Prostate gland (tissue), 2 donors: ENCODE measurements at regions not wholly inside any gene's neighbourhood (a gene's known extent, or its start where the extent isn't known, plus 50 kb on each side); places are given as distances from the start of the nearest gene placed in this dataset.
A peak's percentile ranks its signal among the peaks of the same experiment; 100 is the strongest.

Experiments used
- DNase-seq: peaks from one replicate; pipeline ENCODE4 v3.0.0-alpha.2; 2019; ENCODE audit warnings: low spot score
- H3K27ac ChIP-seq, 2 donors: fragments of 200-600 bp; sonication (generic); 2 replicates each; pipeline ENCODE4 v1.5.1; 2017 to 2019
- H3K27me3 ChIP-seq: fragments of 200-600 bp; sonication (generic); replicated peaks from 2 replicates; pipeline ENCODE4 v1.5.1; 2019; ENCODE audit not compliant: insufficient read depth
- H3K36me3 ChIP-seq, 2 donors: fragments of 200-600 bp; sonication (generic); 1 replicate in 1 of 2; 2 replicates in 1 of 2; pipeline versions ENCODE4 v1.5.1 to v1.8.1; 2017 to 2019
- H3K4me1 ChIP-seq: fragments of 200-600 bp; sonication (generic); replicated peaks from 2 replicates; pipeline ENCODE4 v1.5.1; 2019
- H3K4me3 ChIP-seq, 2 donors: fragments of 200-600 bp; sonication (generic); 2 replicates each; pipeline ENCODE4 v1.5.1; 2017 to 2019
- H3K9me3 ChIP-seq: fragments of 200-600 bp; sonication (generic); 2 replicates; pipeline ENCODE4 v1.5.1; 2017
- POLR2A ChIP-seq: fragments of 450-650 bp; IDR thresholded peaks from one replicate; pipeline ENCODE4 v1.6.1; 2016; ENCODE audit warnings: antibody characterized with exemption, mild to moderate bottlenecking
- POLR2AphosphoS5 ChIP-seq: sonication (generic); formaldehyde crosslinking; IDR thresholded peaks from one replicate; pipeline ENCODE4 v1.6.1; 2017; ENCODE audit warnings: antibody characterized with exemption
- WGBS: methylation state at CpG from one replicate; pipeline ENCODE4 v1.1.5; 2018; 5-methylcytosine and 5-hydroxymethylcytosine counted together
- intact Hi-C: fragments of 100-400 bp; cut with DNase I; formaldehyde crosslinking; loops from one replicate; pipeline ENCODE4 v1.14.2; 2022
- TF ChIP-seq, protein P1 (sequence below), 4 experiments: fragments of 200-600 bp in 2 of 4; fragments of 450-650 bp in 2 of 4; sonication (generic) in 2 of 4; IDR thresholded peaks; 1 replicate in 3 of 4; 2 replicates in 1 of 4; pipeline ENCODE4 v1.5.1; 2016 to 2019; ENCODE audit warnings: antibody characterized with exemption in 4 of 4, mild to moderate bottlenecking in 2 of 4, moderate library complexity in 2 of 4

DNA sequence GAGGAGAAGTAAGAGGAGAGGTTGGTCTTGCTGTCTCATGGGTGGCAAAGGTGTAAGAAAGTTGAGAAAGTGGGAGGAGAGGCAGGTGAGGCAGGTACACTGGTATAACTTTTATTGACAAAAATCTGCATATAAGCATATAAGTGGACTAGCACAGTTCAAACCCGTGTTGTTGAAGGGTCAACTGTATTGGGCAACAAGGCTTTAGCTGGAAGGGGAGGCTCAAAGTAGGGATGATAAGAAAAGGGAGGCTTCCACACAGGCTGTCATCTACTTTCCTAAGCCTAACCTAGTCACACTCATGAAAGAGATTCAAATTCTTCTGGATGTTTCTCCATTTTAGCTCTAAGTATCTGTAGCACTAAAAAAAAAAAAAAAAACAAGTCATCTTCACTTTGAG lies 188.1 kb upstream of the SEMA6D start:
- H3K36me3 ChIP-seq = no peaks in the 10 kb centered on the region
- no peaks in the 10 kb centered on the region for H3K9me3 ChIP-seq
- WGBS = 76% methylated on average over 1 of the region's 1 CpG
- no peak overlapping the region for H3K4me3 ChIP-seq
- H3K4me1 ChIP-seq = no peaks in the 10 kb centered on the region
- no peak for DNase-seq
- no peaks in the 10 kb centered on the region for H3K27me3 ChIP-seq
- TF ChIP-seq POLR2A = no peak
- TF ChIP-seq POLR2AphosphoS5 = no peak
- TF ChIP-seq, protein P1, sequence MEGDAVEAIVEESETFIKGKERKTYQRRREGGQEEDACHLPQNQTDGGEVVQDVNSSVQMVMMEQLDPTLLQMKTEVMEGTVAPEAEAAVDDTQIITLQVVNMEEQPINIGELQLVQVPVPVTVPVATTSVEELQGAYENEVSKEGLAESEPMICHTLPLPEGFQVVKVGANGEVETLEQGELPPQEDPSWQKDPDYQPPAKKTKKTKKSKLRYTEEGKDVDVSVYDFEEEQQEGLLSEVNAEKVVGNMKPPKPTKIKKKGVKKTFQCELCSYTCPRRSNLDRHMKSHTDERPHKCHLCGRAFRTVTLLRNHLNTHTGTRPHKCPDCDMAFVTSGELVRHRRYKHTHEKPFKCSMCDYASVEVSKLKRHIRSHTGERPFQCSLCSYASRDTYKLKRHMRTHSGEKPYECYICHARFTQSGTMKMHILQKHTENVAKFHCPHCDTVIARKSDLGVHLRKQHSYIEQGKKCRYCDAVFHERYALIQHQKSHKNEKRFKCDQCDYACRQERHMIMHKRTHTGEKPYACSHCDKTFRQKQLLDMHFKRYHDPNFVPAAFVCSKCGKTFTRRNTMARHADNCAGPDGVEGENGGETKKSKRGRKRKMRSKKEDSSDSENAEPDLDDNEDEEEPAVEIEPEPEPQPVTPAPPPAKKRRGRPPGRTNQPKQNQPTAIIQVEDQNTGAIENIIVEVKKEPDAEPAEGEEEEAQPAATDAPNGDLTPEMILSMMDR (IDR thresholded peaks at IDR 0.05) = no peak
- intact Hi-C loops = loop anchor here (10.0 kb wide), 1 partner anchor 56 kb away; no protein-coding TSS in a partner anchor
- H3K27ac ChIP-seq = no peak overlapping the region

DNA sequence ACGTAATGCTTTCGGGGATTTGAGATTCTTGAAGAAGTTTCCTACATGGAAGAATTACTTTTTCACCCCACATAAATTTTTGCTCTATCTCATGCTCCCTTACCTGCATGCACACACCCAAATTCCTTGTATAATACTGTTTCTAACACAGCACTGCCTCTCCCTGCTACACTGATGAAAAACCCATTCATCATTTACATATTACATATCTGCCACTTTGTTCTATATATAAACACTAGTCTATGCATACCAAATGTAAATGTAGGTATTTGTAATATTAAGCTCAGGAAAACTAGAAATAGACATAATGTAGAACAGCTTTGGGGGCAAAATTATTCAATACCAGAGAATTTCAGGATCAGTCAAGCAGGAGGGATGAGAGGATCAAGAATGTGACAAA lies 182.6 kb upstream of the SEMA6D start:
- DNase-seq = no peak
- Histone ChIP-seq H3K9me3 (no peaks in the 10 kb centered on the region), H3K27me3 (no peaks in the 10 kb centered on the region), H3K36me3 (no peaks in the 10 kb centered on the region), H3K4me1 (no peaks in the 10 kb centered on the region), H3K27ac (no peak overlapping the region), H3K4me3 (no peak overlapping the region)
- TF ChIP-seq, protein P1 (IDR thresholded peaks at IDR 0.05) = no peak
- TF ChIP-seq POLR2AphosphoS5 (no peak), POLR2A (no peak)
- intact Hi-C loops = no loop called here
- WGBS = 94% methylated on average over 2 of the region's 2 CpGs

DNA sequence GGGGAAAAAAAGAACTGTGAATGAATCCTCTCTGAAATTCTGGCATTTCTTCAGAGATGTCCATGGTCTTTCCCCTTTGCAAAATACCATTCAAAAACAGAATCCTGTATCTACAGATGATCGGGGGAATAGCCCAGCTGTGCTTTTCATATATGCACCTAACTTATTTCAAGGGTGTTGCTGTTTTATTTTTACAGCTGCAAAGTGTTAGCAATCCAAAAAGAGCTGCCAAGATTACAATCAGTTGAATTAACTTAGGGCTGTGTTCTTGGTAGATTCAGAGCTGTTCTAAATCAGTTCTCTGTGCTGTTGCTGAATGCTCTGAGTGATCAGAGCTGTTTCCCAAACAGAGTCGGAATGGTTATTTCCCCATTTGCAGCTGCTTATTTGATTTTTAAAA lies 175.7 kb upstream of the SEMA6D start:
- no peak for DNase-seq
- Histone ChIP-seq H3K27ac (no peak overlapping the region), H3K9me3 (no peaks in the 10 kb centered on the region), H3K36me3 (no peaks in the 10 kb centered on the region), H3K4me1 (no peaks in the 10 kb centered on the region), H3K27me3 (no peaks in the 10 kb centered on the region), H3K4me3 (no peak overlapping the region)
- intact Hi-C loops = no loop called here
- WGBS = 52% methylated on average over 2 of the region's 2 CpGs
- TF ChIP-seq POLR2A (no peak), POLR2AphosphoS5 (no peak)
- TF ChIP-seq, protein P1 (IDR thresholded peaks at IDR 0.05) = no peak

DNA sequence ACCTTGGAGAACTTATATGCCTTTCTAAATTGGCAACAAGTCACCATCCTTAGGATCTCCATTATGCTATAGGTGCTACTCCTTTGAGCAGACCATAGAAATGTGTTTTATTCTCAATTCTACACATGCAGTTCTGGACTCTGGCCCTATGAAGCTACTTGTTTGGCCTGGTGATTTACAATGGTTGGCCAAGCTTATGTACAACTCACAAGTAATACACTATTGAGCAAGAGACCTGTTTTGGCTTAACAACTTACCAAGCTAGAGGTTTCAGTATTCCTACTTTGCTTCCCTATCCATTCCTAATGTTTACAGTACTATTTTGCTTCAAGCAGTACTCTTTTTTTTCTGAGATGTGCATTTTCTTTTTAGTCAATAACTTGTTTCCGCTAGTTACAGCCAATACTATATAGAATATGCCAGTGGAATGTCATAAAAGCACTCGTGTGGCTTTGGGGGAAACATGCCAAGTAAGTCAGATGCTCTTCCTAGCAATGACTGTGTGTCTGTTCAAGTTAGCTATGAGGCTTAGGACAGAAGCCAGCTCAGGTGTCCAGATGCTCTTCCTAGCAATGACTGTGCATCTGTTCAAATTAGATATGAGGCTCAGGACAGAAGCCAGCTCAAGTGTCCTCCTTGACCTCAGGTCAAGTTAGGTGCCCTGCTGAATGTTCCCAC lies 174.9 kb upstream of the SEMA6D start:
- Histone ChIP-seq H3K27ac (no peak overlapping the region), H3K4me3 (no peak overlapping the region), H3K9me3 (no peaks in the 10 kb centered on the region), H3K36me3 (no peaks in the 10 kb centered on the region), H3K4me1 (no peaks in the 10 kb centered on the region), H3K27me3 (no peaks in the 10 kb centered on the region)
- intact Hi-C loops = no loop called here
- TF ChIP-seq, protein P1 (IDR thresholded peaks at IDR 0.05) = no peak
- TF ChIP-seq POLR2AphosphoS5 = peak; percentile 18
- 48% methylated on average over 2 of the region's 2 CpGs for WGBS
- no peak for DNase-seq

DNA sequence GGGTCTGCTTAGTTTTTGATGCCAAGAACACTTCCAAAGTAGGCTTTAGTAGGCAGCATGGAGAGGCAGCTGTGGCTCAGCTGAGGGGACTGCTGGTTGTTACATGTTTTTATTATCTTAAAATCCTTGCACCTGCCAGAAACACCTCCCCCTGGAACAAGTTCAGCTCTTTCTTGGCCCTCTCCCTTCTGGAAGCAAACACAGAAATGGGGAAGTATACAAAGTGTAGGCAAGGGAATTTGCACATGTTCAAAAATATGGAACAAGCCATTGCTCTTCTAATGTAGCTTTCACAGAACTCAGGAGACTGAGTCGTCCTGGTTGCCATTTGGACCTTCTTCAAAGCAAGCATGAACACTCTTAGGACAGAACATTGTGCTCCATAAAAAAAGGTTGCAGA lies 169.1 kb upstream of the SEMA6D start:
- Histone ChIP-seq H3K27ac (no peak overlapping the region), H3K36me3 (no peaks in the 10 kb centered on the region), H3K4me3 (no peak overlapping the region), H3K4me1 (no peaks in the 10 kb centered on the region), H3K9me3 (no peaks in the 10 kb centered on the region), H3K27me3 (no peaks in the 10 kb centered on the region)
- WGBS = 25% methylated on average over 1 of the region's 1 CpG
- peak; percentile 20 for DNase-seq
- TF ChIP-seq POLR2AphosphoS5 = peak; percentile 10
- TF ChIP-seq, protein P1 (IDR thresholded peaks at IDR 0.05) = no peak
- intact Hi-C loops = no loop called here
